KMS-11 (cell line): ENCODE measurements at regions not wholly inside any gene's neighbourhood (a gene's known extent, or its start where the extent isn't known, plus 50 kb on each side); places are given as distances from the start of the nearest gene placed in this dataset.

Experiments used
- H2AFZ ChIP-seq: fragments of 200-600 bp; sonication (generic); 2 replicates; pipeline ENCODE4 v1.6.1; 2016; ENCODE audit warnings: antibody characterized with exemption, mixed run types, low read depth
- H3K27ac ChIP-seq: fragments of 200-600 bp; sonication (generic); 2 replicates; pipeline ENCODE4 v1.6.1; 2016; ENCODE audit warnings: mild to moderate bottlenecking, mixed run types
- H3K27me3 ChIP-seq: fragments of 200-600 bp; sonication (generic); 2 replicates; pipeline ENCODE4 v1.6.1; 2017; ENCODE audit warnings: mild to moderate bottlenecking, low read depth, mixed run types, moderate library complexity; ENCODE audit not compliant: insufficient read depth
- H3K36me3 ChIP-seq: fragments of 200-600 bp; sonication (generic); 2 replicates; pipeline ENCODE4 v1.6.1; 2017; ENCODE audit warnings: mild to moderate bottlenecking, mixed run types; ENCODE audit not compliant: insufficient read depth
- H3K4me1 ChIP-seq: fragments of 200-600 bp; sonication (generic); 2 replicates; pipeline ENCODE4 v1.6.1; 2016; ENCODE audit warnings: mild to moderate bottlenecking, low read depth, mixed run types; ENCODE audit not compliant: poor library complexity, severe bottlenecking
- H3K4me2 ChIP-seq: fragments of 200-600 bp; sonication (generic); 2 replicates; pipeline ENCODE4 v1.7.0; 2016; ENCODE audit warnings: mild to moderate bottlenecking, mixed run types
- H3K4me3 ChIP-seq: fragments of 200-600 bp; sonication (generic); IDR thresholded peaks from 2 replicates; pipeline ENCODE4 v1.6.1; 2017; ENCODE audit warnings: low read depth, low read length, mixed read lengths; ENCODE audit not compliant: insufficient read depth
- H3K79me2 ChIP-seq: fragments of 200-600 bp; sonication (generic); 2 replicates; pipeline ENCODE4 v1.6.1; 2016; ENCODE audit warnings: low read depth, mixed run types; ENCODE audit not compliant: insufficient read depth
- H3K9ac ChIP-seq: fragments of 200-600 bp; sonication (generic); 2 replicates; pipeline ENCODE4 v1.6.1; 2016; ENCODE audit warnings: mild to moderate bottlenecking, mixed run types
- H4K20me1 ChIP-seq: fragments of 200-600 bp; sonication (generic); 2 replicates; pipeline ENCODE4 v1.6.1; 2016; ENCODE audit warnings: mild to moderate bottlenecking, mixed run types; ENCODE audit not compliant: insufficient read depth
- CTCF ChIP-seq: fragments of 200-600 bp; sonication (generic); conservative IDR thresholded peaks from 2 replicates; pipeline ENCODE4 v1.6.1; 2017; ENCODE audit warnings: low read depth, mild to moderate bottlenecking, antibody characterized with exemption, low read length, moderate library complexity, mixed read lengths

- Histone ChIP-seq H4K20me1 (no peaks in the 10 kb centered on the region), H3K27me3 (no peaks in the 10 kb centered on the region), H3K4me2 (no peak overlapping the region), H3K27ac (no peak overlapping the region), H3K9ac (no peak overlapping the region), H3K79me2 (no peaks in the 10 kb centered on the region), H3K4me1 (no peaks in the 10 kb centered on the region), H2AFZ (no peak overlapping the region), H3K4me3 (no peak overlapping the region), H3K36me3 (no peaks in the 10 kb centered on the region)
- no peak for TF ChIP-seq CTCF
Observed at GRCh38 chr15:46127361-46127874, 492.6 kb downstream of the SQOR start.

- H3K4me3 ChIP-seq: no peak overlapping the region
- H4K20me1 ChIP-seq: no peaks in the 10 kb centered on the region
- no peaks in the 10 kb centered on the region for H3K36me3 ChIP-seq
- no peak for TF ChIP-seq CTCF
- H3K79me2 ChIP-seq: no peaks in the 10 kb centered on the region
- H3K9ac ChIP-seq: no peak overlapping the region
- no peak overlapping the region for H3K27ac ChIP-seq
- H3K4me1 ChIP-seq: no peaks in the 10 kb centered on the region
- H3K27me3 ChIP-seq: no peaks in the 10 kb centered on the region
- no peak overlapping the region for H2AFZ ChIP-seq
- no peak overlapping the region for H3K4me2 ChIP-seq
Observed at GRCh38 chr15:46129145-46129544, 494.3 kb downstream of the SQOR start.

GRCh38 chr15:46131876-46132275 lies 497.0 kb downstream of the SQOR start:
- no peak for TF ChIP-seq CTCF
- Histone ChIP-seq H3K4me1 (no peaks in the 10 kb centered on the region), H4K20me1 (no peaks in the 10 kb centered on the region), H3K27ac (no peak overlapping the region), H3K9ac (no peak overlapping the region), H3K79me2 (no peaks in the 10 kb centered on the region), H3K4me2 (no peak overlapping the region), H3K36me3 (no peaks in the 10 kb centered on the region), H3K27me3 (no peaks in the 10 kb centered on the region), H3K4me3 (no peak overlapping the region), H2AFZ (no peak overlapping the region)

- H3K36me3 ChIP-seq: no peaks in the 10 kb centered on the region
- no peak for TF ChIP-seq CTCF
- H3K79me2 ChIP-seq: no peaks in the 10 kb centered on the region
- no peak overlapping the region for H3K4me3 ChIP-seq
- H3K4me1 ChIP-seq: no peaks in the 10 kb centered on the region
- no peak overlapping the region for H2AFZ ChIP-seq
- H3K27me3 ChIP-seq: no peaks in the 10 kb centered on the region
- no peak overlapping the region for H3K27ac ChIP-seq
- no peaks in the 10 kb centered on the region for H4K20me1 ChIP-seq
- no peak overlapping the region for H3K9ac ChIP-seq
- no peak overlapping the region for H3K4me2 ChIP-seq
Observed at GRCh38 chr15:46137443-46137842, 502.6 kb downstream of the SQOR start.
